Liver (tissue), 8 donors: ENCODE measurements at regions not wholly inside any gene's neighbourhood (a gene's known extent, or its start where the extent isn't known, plus 50 kb on each side); places are given as distances from the start of the nearest gene placed in this dataset.

Source experiments
- DNase-seq: peaks from one replicate; pipeline ENCODE4 v3.0.0-alpha.2; 2017; ENCODE audit warnings: low spot score
- H3K27ac ChIP-seq, 2 donors: one replicate each; pipeline ENCODE4 v1.7.0; 2013; ENCODE audit warnings: inconsistent platforms in 2 of 2, low read length in 2 of 2, control low read depth in 1 of 2, low read depth in 1 of 2, mild to moderate bottlenecking in 1 of 2
- H3K27me3 ChIP-seq, 4 donors: one replicate each; pipeline versions ENCODE4 v1.6.1 to v1.7.0; 2013; ENCODE audit warnings: low read length in 3 of 4, inconsistent platforms in 1 of 4, mild to moderate bottlenecking in 1 of 4, moderate library complexity in 1 of 4; ENCODE audit not compliant: control insufficient read depth in 4 of 4, insufficient read depth in 4 of 4
- H3K36me3 ChIP-seq, 4 donors: one replicate each; pipeline versions ENCODE4 v1.6.1 to v1.7.0; 2013; ENCODE audit warnings: low read length in 3 of 4, mild to moderate bottlenecking in 3 of 4, low read depth in 1 of 4, moderate library complexity in 1 of 4; ENCODE audit not compliant: control insufficient read depth in 4 of 4, insufficient read depth in 3 of 4
- H3K4me1 ChIP-seq, 4 donors: one replicate each; pipeline versions ENCODE4 v1.6.1 to v1.7.0; 2013; ENCODE audit warnings: low read length in 3 of 4, mild to moderate bottlenecking in 3 of 4, moderate library complexity in 1 of 4; ENCODE audit not compliant: control insufficient read depth in 4 of 4, insufficient read depth in 4 of 4
- H3K4me3 ChIP-seq, 3 donors: one replicate each; pipeline versions ENCODE4 v1.6.1 to v1.7.0; 2013; ENCODE audit warnings: low read length in 3 of 3, control low read depth in 1 of 3, low read depth in 1 of 3, mild to moderate bottlenecking in 1 of 3
- H3K9ac ChIP-seq, 2 donors: one replicate each; pipeline ENCODE4 v1.7.0; 2013; ENCODE audit warnings: low read length in 2 of 2, mild to moderate bottlenecking in 2 of 2, moderate library complexity in 2 of 2, control low read depth in 1 of 2, low read depth in 1 of 2
- H3K9me3 ChIP-seq, 4 donors: one replicate each; pipeline versions ENCODE4 v1.6.1 to v1.7.0; 2013; ENCODE audit warnings: low read length in 3 of 4; ENCODE audit not compliant: control insufficient read depth in 4 of 4
- ATF3 ChIP-seq: IDR thresholded peaks from 2 replicates; pipeline ENCODE4 v1.6.1; 2016; ENCODE audit warnings: antibody characterized with exemption
- CTCF ChIP-seq: fragments of 150-350 bp; IDR thresholded peaks from 2 replicates; pipeline ENCODE4 v1.5.1; 2017; ENCODE audit warnings: improper control_type of control experiment, low read depth, low read length; ENCODE audit not compliant: missing input control
- FOXA1 ChIP-seq: IDR thresholded peaks from 2 replicates; pipeline ENCODE4 v1.6.1; 2016; ENCODE audit warnings: antibody characterized with exemption
- FOXA2 ChIP-seq: IDR thresholded peaks from 2 replicates; pipeline ENCODE4 v1.6.1; 2016; ENCODE audit warnings: antibody characterized with exemption
- HNF4A ChIP-seq, 2 donors: conservative IDR thresholded peaks; 2 replicates each; pipeline ENCODE4 v1.6.1; 2016; ENCODE audit warnings: antibody characterized with exemption in 2 of 2, mild to moderate bottlenecking in 2 of 2
- HNF4G ChIP-seq: IDR thresholded peaks from 2 replicates; pipeline ENCODE4 v1.6.1; 2016; ENCODE audit warnings: antibody characterized with exemption
- JUND ChIP-seq, 2 donors: IDR thresholded peaks; 2 replicates each; pipeline ENCODE4 v1.6.1; 2016; ENCODE audit warnings: antibody characterized with exemption in 2 of 2
- MAX ChIP-seq: IDR thresholded peaks from 2 replicates; pipeline ENCODE4 v1.6.1; 2016; ENCODE audit warnings: antibody characterized with exemption
- NR2F2 ChIP-seq: IDR thresholded peaks from 2 replicates; pipeline ENCODE4 v1.6.1; 2016; ENCODE audit warnings: antibody characterized with exemption
- RAD21 ChIP-seq, 2 donors: IDR thresholded peaks; 2 replicates each; pipeline ENCODE4 v1.6.1; 2016; ENCODE audit warnings: antibody characterized with exemption in 2 of 2, mild to moderate bottlenecking in 2 of 2
- REST ChIP-seq: IDR thresholded peaks from 2 replicates; pipeline ENCODE4 v1.6.1; 2016; ENCODE audit warnings: antibody characterized with exemption, mild to moderate bottlenecking
- RXRA ChIP-seq, 2 donors: IDR thresholded peaks; 2 replicates each; pipeline ENCODE4 v1.6.1; 2017 to 2018; ENCODE audit warnings: antibody characterized with exemption in 2 of 2, mild to moderate bottlenecking in 1 of 2
- SP1 ChIP-seq: IDR thresholded peaks from 2 replicates; pipeline ENCODE4 v1.6.1; 2018; ENCODE audit warnings: antibody characterized with exemption, mild to moderate bottlenecking
- TAF1 ChIP-seq: conservative IDR thresholded peaks from 2 replicates; pipeline ENCODE4 v1.6.1; 2016; ENCODE audit warnings: antibody characterized with exemption, mild to moderate bottlenecking
- ZBTB33 ChIP-seq: IDR thresholded peaks from 2 replicates; pipeline ENCODE4 v1.6.1; 2016; ENCODE audit warnings: antibody characterized with exemption
- WGBS: extraction: QIAGEN DNeasy Blood & Tissue Kit; methylation state at CpG from one replicate; pipeline ENCODE4 v1.1.7; 2013; 5-methylcytosine and 5-hydroxymethylcytosine counted together
- donor health status: healthy.
- donor health status: healthy.
- donor health status: healthy.
- donor health status: healthy.
- donor health status: healthy.

- TF ChIP-seq MAX (no peak), ATF3 (no peak), RXRA (IDR thresholded peaks at IDR 0.05) (no peak), JUND (IDR thresholded peaks at IDR 0.05) (no peak), RAD21 (IDR thresholded peaks at IDR 0.05) (no peak), FOXA2 (no peak), FOXA1 (no peak), CTCF (no peak), HNF4G (no peak), TAF1 (no peak), ZBTB33 (no peak), HNF4A (conservative IDR thresholded peaks at IDR 0.05) (no peak)
- Histone ChIP-seq H3K9ac (no peak overlapping the region), H3K27ac (no peak overlapping the region)
Measured at GRCh38 chr14:27315477-27315876, 717.6 kb upstream of the NOVA1 start.

GRCh38 chr14:27315947-27316346, 718.1 kb upstream of the NOVA1 start:
- no peaks in the 10 kb centered on the region for H3K27me3 ChIP-seq
- no peak for TF ChIP-seq SP1
- TF ChIP-seq JUND (IDR thresholded peaks at IDR 0.05), result no peak
- TF ChIP-seq HNF4A (conservative IDR thresholded peaks at IDR 0.05), result no peak
- no peak for TF ChIP-seq TAF1
- TF ChIP-seq RXRA (IDR thresholded peaks at IDR 0.05), result no peak
- no peak for TF ChIP-seq ZBTB33
- TF ChIP-seq NR2F2, result no peak
- no peak for TF ChIP-seq MAX
- TF ChIP-seq ATF3, result no peak
- TF ChIP-seq CTCF, result no peak
- no peak for TF ChIP-seq HNF4G
- TF ChIP-seq FOXA2, result no peak
- no peak for TF ChIP-seq REST
- no peak overlapping the region for H3K4me3 ChIP-seq
- no peaks in the 10 kb centered on the region for H3K9me3 ChIP-seq
- H3K27ac ChIP-seq, result no peak overlapping the region
- no peaks in the 10 kb centered on the region for H3K36me3 ChIP-seq
- DNase-seq, result no peak
- H3K4me1 ChIP-seq, result no peaks in the 10 kb centered on the region
- H3K9ac ChIP-seq, result no peak overlapping the region

More at GRCh38 chr14:27315477-27315876, 717.6 kb upstream of the NOVA1 start:
- DNase-seq, result no peak
- WGBS, result 81% methylated on average over 4 of the region's 4 CpGs
- Histone ChIP-seq H3K27me3 (no peaks in the 10 kb centered on the region), H3K36me3 (no peaks in the 10 kb centered on the region), H3K4me1 (no peaks in the 10 kb centered on the region), H3K9me3 (no peaks in the 10 kb centered on the region), H3K4me3 (no peak overlapping the region)
